SJSA1 (cell line): ENCODE measurements at regions not wholly inside any gene's neighbourhood (a gene's known extent, or its start where the extent isn't known, plus 50 kb on each side); places are given as distances from the start of the nearest gene placed in this dataset.

Experiments used
- DNase-seq, 2 experiments: peaks; one replicate each; pipeline ENCODE4 v3.0.0-alpha.2; 2015 to 2020; ENCODE audit warnings: low spot score in 2 of 2, low read depth in 1 of 2
- H3K27ac ChIP-seq: fragments of 250-450 bp; sonication (Bioruptor Pico); 2 replicates; pipeline ENCODE4 v1.5.1; 2020; ENCODE audit warnings: mild to moderate bottlenecking, moderate library complexity
- H3K27me3 ChIP-seq: fragments of 250-450 bp; sonication (Bioruptor Pico); replicated peaks from 2 replicates; pipeline ENCODE4 v1.5.1; 2020; ENCODE audit warnings: mild to moderate bottlenecking, moderate library complexity
- H3K36me3 ChIP-seq: fragments of 250-450 bp; sonication (Bioruptor Pico); 2 replicates; pipeline ENCODE4 v1.5.1; 2020; ENCODE audit warnings: mild to moderate bottlenecking
- H3K4me1 ChIP-seq: fragments of 250-450 bp; sonication (Bioruptor Pico); replicated peaks from 2 replicates; pipeline ENCODE4 v1.6.1; 2021; ENCODE audit warnings: mild to moderate bottlenecking
- H3K4me3 ChIP-seq: fragments of 250-450 bp; sonication (Bioruptor Pico); 2 replicates; pipeline ENCODE4 v1.5.1; 2020; ENCODE audit warnings: mild to moderate bottlenecking
- H3K9me3 ChIP-seq: fragments of 250-450 bp; sonication (Bioruptor Pico); replicated peaks from 2 replicates; pipeline ENCODE4 v1.5.1; 2020; ENCODE audit warnings: mild to moderate bottlenecking

GRCh38 chr11:80388130-80388529 is 947.3 kb upstream of the TENM4 start:
- no peaks in the 10 kb centered on the region for H3K9me3 ChIP-seq
- no peaks in the 10 kb centered on the region for H3K36me3 ChIP-seq
- H3K27me3 ChIP-seq, result no peaks in the 10 kb centered on the region
- H3K27ac ChIP-seq, result no peak overlapping the region
- no peak overlapping the region for H3K4me3 ChIP-seq
- H3K4me1 ChIP-seq, result no peaks in the 10 kb centered on the region
- DNase-seq, result no peak

- DNase-seq, result no peak
- H3K27ac ChIP-seq, result no peak overlapping the region
- H3K9me3 ChIP-seq, result no peaks in the 10 kb centered on the region
- no peaks in the 10 kb centered on the region for H3K4me1 ChIP-seq
- no peak overlapping the region for H3K4me3 ChIP-seq
- no peaks in the 10 kb centered on the region for H3K36me3 ChIP-seq
- no peaks in the 10 kb centered on the region for H3K27me3 ChIP-seq
Measured at GRCh38 chr11:80383655-80384054, 942.8 kb upstream of the TENM4 start.

- Histone ChIP-seq H3K27me3 (no peaks in the 10 kb centered on the region), H3K4me1 (no peaks in the 10 kb centered on the region), H3K4me3 (no peak overlapping the region), H3K9me3 (no peaks in the 10 kb centered on the region), H3K36me3 (no peaks in the 10 kb centered on the region), H3K27ac (no peak overlapping the region)
- no peak for DNase-seq
Measured at GRCh38 chr11:80379620-80380278, 938.9 kb upstream of the TENM4 start.

GRCh38 chr11:80371931-80372330 is 931.1 kb upstream of the TENM4 start:
- Histone ChIP-seq H3K9me3 (no peaks in the 10 kb centered on the region), H3K4me3 (no peak overlapping the region), H3K4me1 (no peaks in the 10 kb centered on the region), H3K27ac (no peak overlapping the region), H3K27me3 (no peaks in the 10 kb centered on the region), H3K36me3 (no peaks in the 10 kb centered on the region)
- no peak for DNase-seq

- DNase-seq, result no peak
Measured at GRCh38 chr11:80365980-80366379, 925.1 kb upstream of the TENM4 start.

GRCh38 chr11:80365076-80365725 is 924.4 kb upstream of the TENM4 start:
- no peak for DNase-seq
- H3K9me3 ChIP-seq, result no peaks in the 10 kb centered on the region
- H3K4me1 ChIP-seq, result no peaks in the 10 kb centered on the region
- H3K36me3 ChIP-seq, result no peaks in the 10 kb centered on the region
- H3K27ac ChIP-seq, result no peak overlapping the region
- no peaks in the 10 kb centered on the region for H3K27me3 ChIP-seq
- no peak overlapping the region for H3K4me3 ChIP-seq

More at GRCh38 chr11:80365980-80366379, 925.1 kb upstream of the TENM4 start:
- Histone ChIP-seq H3K9me3 (no peaks in the 10 kb centered on the region), H3K4me3 (no peak overlapping the region), H3K36me3 (no peaks in the 10 kb centered on the region), H3K27me3 (no peaks in the 10 kb centered on the region), H3K4me1 (no peaks in the 10 kb centered on the region), H3K27ac (no peak overlapping the region)

GRCh38 chr11:80362563-80363340 is 921.9 kb upstream of the TENM4 start:
- no peak for DNase-seq
- no peaks in the 10 kb centered on the region for H3K36me3 ChIP-seq
- H3K4me1 ChIP-seq, result no peaks in the 10 kb centered on the region
- H3K27ac ChIP-seq, result no peak overlapping the region
- H3K27me3 ChIP-seq, result no peaks in the 10 kb centered on the region
- no peaks in the 10 kb centered on the region for H3K9me3 ChIP-seq
- H3K4me3 ChIP-seq, result no peak overlapping the region

GRCh38 chr11:80355251-80355650 is 914.4 kb upstream of the TENM4 start:
- H3K27me3 ChIP-seq, result no peaks in the 10 kb centered on the region
- H3K36me3 ChIP-seq, result no peaks in the 10 kb centered on the region
- no peaks in the 10 kb centered on the region for H3K9me3 ChIP-seq
- no peak overlapping the region for H3K27ac ChIP-seq
- DNase-seq, result no peak
- no peak overlapping the region for H3K4me3 ChIP-seq
- no peaks in the 10 kb centered on the region for H3K4me1 ChIP-seq

GRCh38 chr11:80350541-80350940 is 909.7 kb upstream of the TENM4 start:
- Histone ChIP-seq H3K4me1 (no peaks in the 10 kb centered on the region), H3K27me3 (no peaks in the 10 kb centered on the region), H3K9me3 (no peaks in the 10 kb centered on the region), H3K36me3 (no peaks in the 10 kb centered on the region), H3K4me3 (no peak overlapping the region), H3K27ac (no peak overlapping the region)
- DNase-seq, result no peak

GRCh38 chr11:80349997-80350396 is 909.2 kb upstream of the TENM4 start:
- Histone ChIP-seq H3K27ac (no peak overlapping the region), H3K4me1 (no peaks in the 10 kb centered on the region), H3K9me3 (no peaks in the 10 kb centered on the region), H3K36me3 (no peaks in the 10 kb centered on the region), H3K27me3 (no peaks in the 10 kb centered on the region), H3K4me3 (no peak overlapping the region)
- DNase-seq, result no peak

GRCh38 chr11:80346353-80347059 is 905.7 kb upstream of the TENM4 start:
- Histone ChIP-seq H3K27ac (no peak overlapping the region), H3K4me3 (no peak overlapping the region), H3K9me3 (no peaks in the 10 kb centered on the region), H3K36me3 (no peaks in the 10 kb centered on the region), H3K27me3 (no peaks in the 10 kb centered on the region), H3K4me1 (no peaks in the 10 kb centered on the region)
- DNase-seq, result no peak

GRCh38 chr11:80343436-80343835 is 902.6 kb upstream of the TENM4 start:
- DNase-seq, result no peak
- H3K36me3 ChIP-seq, result no peaks in the 10 kb centered on the region

GRCh38 chr11:80338231-80338630 is 897.4 kb upstream of the TENM4 start:
- H3K4me3 ChIP-seq, result no peak overlapping the region
- DNase-seq, result no peak
- no peak overlapping the region for H3K27ac ChIP-seq
- H3K9me3 ChIP-seq, result no peaks in the 10 kb centered on the region
- no peaks in the 10 kb centered on the region for H3K27me3 ChIP-seq
- H3K4me1 ChIP-seq, result no peaks in the 10 kb centered on the region
- H3K36me3 ChIP-seq, result no peaks in the 10 kb centered on the region

More at GRCh38 chr11:80343436-80343835, 902.6 kb upstream of the TENM4 start:
- Histone ChIP-seq H3K4me3 (no peak overlapping the region), H3K4me1 (no peaks in the 10 kb centered on the region), H3K9me3 (no peaks in the 10 kb centered on the region), H3K27ac (no peak overlapping the region), H3K27me3 (no peaks in the 10 kb centered on the region)

GRCh38 chr11:80331694-80332093 is 890.9 kb upstream of the TENM4 start:
- DNase-seq, result no peak
- Histone ChIP-seq H3K36me3 (no peaks in the 10 kb centered on the region), H3K4me1 (no peaks in the 10 kb centered on the region), H3K27ac (no peak overlapping the region), H3K9me3 (no peaks in the 10 kb centered on the region), H3K4me3 (no peak overlapping the region), H3K27me3 (no peaks in the 10 kb centered on the region)
